ENCODE measurements at regions not wholly inside any gene's neighbourhood (a gene's known extent, or its start where the extent isn't known, plus 50 kb on each side); places are given as distances from the start of the nearest gene placed in this dataset.

GRCh38 chr18:45274026-45274425 lies 341.2 kb upstream of the SLC14A2 start:
- no peak for DNase-seq

- DNase-seq: no peak
These were observed 339.7 kb upstream of the SLC14A2 start for GRCh38 chr18:45275367-45276113.

- no peak for DNase-seq
These were observed 338.4 kb upstream of the SLC14A2 start for GRCh38 chr18:45276878-45277277.

DNA sequence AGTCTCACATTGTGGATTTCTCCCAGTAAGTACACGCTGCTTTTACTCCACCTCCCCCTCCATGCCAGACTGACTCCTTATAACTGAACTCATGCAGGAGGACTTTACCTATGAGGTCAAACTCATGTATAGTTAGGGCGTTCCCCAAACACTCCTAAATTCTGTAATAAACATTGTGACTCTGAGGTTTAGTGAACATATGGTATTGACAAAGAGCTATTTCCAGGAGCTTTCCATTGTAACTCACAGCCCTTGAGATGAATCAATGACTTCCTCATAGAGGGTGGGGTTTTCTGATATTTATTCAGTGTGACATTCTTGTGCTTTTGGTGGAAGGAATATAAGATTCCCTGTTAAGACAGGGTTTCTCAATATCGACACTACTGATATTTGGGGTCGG lies 337.4 kb upstream of the SLC14A2 start:
- no peak for DNase-seq

- no peak for DNase-seq
These were observed 334.6 kb upstream of the SLC14A2 start for GRCh38 chr18:45280481-45281276.

DNA sequence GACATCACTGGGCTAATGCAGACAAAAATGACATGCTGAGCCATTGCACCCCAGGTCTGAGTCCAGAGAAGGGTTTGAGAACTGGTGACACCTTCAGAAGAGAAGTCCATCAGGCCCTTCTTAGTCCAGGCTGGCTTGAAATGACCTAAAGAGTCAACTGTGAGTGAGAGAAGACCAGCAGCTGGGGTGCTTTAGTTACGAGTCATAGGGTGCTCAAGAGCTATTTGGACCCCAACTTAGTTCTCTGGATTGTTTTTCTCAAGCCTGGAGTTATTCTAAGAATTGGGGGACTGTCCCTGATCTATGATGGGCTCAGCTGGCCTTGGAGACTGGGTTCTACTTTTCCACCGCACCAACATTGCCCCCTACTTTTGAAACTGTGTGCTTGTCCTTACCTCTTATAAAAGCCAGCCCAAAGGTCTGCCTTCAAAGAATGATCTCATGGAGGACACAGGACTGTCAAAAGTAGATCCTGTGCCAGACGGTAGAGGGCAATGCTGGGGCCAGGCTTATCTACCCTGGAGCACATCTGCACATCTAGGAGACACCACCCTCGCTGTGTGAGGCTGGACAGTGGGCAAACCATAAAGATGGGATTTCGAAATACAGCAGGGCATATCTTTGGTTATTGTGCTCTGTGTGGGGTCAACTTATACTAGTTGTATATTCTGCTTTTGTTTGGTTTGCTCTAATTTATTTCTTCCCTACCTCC lies 333.0 kb upstream of the SLC14A2 start:
- no peak for DNase-seq

- no peak for DNase-seq
These were observed 331.1 kb upstream of the SLC14A2 start for GRCh38 chr18:45284174-45284573.

- no peak for DNase-seq
These were observed 330.4 kb upstream of the SLC14A2 start for GRCh38 chr18:45284851-45285250.

DNA sequence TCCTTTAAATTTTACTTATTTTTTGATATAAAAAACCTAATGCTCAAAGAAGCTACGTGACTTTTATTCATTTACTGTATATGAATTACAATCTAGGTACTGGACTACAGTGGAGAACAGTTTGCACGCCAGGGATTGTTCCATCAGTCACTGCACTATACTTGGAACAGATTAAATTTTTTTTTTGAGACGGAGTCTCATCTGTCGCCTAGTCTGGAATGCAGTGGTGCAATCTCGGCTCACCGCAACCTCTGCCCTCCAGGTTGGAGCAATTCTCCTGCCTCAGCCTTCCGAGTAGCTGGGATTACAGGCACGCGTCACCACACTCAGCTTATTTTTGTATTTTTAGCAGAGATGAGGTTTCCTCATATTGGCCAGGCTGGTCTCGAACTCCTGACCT lies 330.0 kb upstream of the SLC14A2 start:
- DNase-seq: no peak

DNA sequence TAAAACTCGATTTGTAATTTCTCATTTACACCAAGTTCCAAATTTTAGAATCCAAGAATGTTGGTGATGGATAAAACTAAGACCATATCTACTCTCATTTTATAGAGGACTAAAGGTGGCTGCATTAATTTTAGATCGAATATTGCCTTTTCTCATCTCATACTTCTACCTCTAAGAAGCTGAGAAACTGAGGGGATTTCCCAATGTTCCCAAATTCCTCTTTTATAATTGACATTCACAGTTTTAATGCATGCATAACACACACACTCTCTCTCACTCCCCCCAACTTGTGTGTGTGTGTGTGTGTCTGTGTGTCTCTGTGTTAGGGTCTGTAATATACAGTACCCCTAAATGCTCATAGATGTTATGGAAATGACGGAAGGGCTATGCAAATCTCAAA lies 328.8 kb upstream of the SLC14A2 start:
- DNase-seq: no peak

GRCh38 chr18:45287531-45287930 lies 327.7 kb upstream of the SLC14A2 start:
- DNase-seq: no peak

GRCh38 chr18:45290364-45290763 lies 324.9 kb upstream of the SLC14A2 start:
- no peak for DNase-seq

DNA sequence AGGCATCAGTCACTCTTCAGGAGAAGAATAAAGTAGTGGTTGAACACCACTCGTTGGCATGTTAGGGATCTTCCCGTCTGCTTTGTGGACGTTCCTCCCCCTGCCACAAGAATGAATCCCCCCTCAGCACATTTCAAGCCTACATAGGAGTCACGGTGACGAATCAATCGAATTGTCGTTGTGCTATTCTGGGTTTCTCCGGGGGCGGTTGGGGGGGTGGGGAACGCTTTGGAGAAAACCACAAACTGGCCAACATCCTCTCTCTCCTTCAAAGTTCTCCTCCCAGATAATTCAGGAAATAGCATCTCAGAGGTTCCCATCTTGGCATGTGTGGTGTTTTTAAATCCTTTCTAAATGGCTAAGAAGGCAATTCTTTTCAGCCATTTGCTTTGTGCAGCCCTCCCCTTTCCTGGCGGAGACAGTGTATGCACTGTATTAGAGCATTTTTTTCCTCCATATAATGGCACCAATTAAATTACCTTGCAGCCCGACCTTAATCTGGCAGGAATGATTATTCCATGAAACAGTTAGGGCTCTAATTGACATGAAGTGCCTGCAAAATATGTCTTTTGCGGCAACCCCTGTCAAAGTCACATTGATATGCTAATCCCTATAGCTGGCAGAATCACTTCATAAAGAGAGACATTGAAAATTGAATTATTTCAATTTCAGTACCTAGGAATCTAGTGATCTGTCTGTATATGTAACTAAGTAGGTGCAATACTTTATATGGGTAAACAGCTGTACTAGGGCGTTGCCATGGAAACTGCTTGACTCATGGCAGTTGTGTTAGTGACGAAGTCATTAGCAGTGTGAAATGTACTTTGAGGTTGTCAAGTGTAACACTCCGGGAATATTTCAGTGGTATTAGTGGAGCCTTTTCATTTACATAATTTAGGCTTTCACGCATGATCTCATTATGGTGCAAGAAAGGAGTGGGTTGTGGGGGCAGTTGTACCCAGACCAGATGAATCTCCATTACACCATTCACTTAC lies 323.4 kb upstream of the SLC14A2 start:
- no peak for DNase-seq

GRCh38 chr18:45295388-45295787 lies 319.9 kb upstream of the SLC14A2 start:
- no peak for DNase-seq

DNA sequence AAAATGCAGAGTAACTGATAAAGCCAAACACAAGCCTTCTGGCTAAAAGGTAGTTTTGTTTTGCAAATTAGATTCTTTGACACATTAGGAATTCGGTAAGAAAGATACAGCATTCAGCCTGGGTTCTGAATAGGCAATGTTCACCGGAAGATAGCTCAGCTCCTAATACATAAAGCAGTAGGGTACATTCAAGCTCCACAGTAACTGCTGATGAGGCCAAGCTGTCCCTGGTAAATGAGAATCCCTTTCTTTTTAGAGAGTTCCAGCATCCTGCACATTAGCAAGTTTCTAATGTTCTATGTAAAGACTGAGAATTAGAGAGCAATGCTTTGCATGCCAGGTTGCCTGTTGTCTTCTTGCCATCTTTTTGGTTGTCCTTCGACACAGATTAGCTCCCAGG lies 316.3 kb upstream of the SLC14A2 start:
- DNase-seq: no peak

DNA sequence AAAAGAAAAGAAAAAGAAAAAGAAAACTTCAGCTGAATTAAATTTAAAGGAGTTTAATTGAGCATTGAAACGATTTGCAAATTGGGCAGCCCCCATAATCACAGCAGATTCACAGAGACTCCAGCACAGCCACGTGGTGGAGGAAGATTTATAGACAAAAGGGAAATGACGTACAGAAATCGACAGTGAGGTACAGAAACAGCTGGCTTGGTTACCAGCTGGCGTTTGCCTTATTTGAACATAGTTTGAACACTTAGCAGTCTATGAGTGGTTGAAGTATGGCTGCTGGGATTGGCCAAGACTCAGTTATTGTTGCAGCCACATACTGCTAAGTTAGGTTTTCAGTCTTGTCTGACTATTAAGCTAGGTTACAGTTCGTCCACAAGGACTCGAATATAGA lies 312.2 kb upstream of the SLC14A2 start:
- DNase-seq: no peak

GRCh38 chr18:45304558-45304957 lies 310.7 kb upstream of the SLC14A2 start:
- no peak for DNase-seq

DNA sequence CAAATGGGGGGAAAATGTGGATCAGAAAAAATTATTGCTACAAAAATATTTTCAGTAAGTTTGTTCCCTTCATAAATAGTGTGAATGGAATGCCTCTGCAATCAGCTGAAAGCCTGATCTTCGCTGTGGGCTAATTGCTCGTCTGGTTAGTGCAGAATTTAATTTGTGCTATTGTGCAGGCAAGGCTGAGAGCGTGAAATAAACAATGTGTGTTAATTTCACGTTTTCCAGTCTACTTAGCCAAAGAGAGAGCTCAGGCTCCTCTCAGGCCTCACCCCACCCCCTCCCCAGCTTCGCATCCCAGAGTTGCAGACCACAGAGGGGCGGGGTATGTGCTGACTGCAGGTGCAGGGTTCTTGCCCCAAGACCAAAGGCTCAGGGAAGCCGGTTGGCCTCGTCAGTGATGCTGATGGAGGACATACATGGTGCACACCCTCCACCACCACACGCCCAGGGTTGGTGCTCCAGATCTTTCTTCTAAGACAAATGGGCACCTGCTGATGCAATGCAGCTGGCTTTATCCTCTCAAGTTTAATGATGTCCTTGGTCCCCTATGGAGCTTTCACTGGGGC lies 302.6 kb upstream of the SLC14A2 start:
- no peak for DNase-seq

DNA sequence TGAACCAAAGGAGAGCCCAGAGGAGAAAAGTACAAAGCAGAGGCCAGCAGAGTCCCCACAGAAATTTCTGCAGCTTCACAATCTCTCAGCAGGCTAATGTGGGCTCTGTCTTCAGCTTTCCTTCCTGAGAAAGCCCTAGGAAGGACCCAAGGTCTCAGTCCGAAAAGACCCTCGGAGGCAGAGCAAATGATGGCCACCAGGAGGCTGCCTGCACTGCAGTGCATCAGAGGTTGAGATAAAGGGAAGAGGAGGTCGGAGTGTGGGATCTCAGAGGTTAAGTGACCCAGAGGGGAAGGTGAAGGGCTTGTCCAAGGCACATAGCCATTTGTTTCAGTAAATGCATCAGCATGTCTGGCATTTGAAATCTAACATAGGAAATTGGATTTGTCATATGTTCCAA lies 299.1 kb upstream of the SLC14A2 start:
- DNase-seq: no peak

GRCh38 chr18:45317948-45318640 lies 297.2 kb upstream of the SLC14A2 start:
- DNase-seq: no peak

DNA sequence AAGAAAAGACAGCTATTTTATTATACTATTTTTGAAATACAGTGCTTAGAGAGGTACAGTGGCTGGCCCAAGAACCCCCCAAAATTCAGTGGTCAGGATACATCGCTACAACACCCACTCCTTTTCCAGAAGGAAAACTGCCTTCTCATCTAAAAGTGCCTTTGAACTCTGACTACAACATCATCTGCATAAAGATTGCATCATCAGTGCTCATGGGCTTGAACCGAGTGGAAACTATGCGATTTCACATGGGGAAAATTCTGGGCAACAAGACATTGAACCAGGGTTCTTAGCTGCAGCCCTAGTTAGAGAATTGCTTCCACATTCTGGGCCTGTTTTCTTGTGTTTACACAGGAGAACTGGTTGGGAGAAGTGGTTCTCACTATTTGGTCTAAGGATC lies 294.6 kb upstream of the SLC14A2 start:
- no peak for DNase-seq

DNA sequence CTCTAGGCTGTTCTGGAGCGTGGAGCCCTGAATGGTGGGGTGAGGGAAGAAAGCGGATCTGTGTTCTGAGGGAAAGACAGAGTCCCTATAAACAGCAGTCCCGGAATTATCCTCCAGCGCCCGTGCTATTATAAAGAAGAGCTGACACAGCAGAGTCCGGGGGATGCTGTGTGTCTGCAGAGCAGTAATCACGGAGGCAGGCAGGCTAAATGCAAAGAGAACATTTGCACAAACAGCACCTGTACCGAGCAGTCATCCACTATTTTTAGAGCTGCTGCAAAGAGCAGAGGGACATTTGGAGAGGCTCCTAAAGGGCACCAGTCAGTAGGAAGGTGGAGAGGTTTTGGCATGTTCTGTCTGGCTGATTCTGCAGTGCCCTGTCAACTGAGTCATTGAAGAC lies 293.8 kb upstream of the SLC14A2 start:
- no peak for DNase-seq

Data from NCI-H187 (cell line).